CD4-positive, alpha-beta T cell (primary cell): ENCODE measurements at regions not wholly inside any gene's neighbourhood (a gene's known extent, or its start where the extent isn't known, plus 50 kb on each side); places are given as distances from the start of the nearest gene placed in this dataset.

ENCODE experiments used
- ATAC-seq: fragments of 200-7000 bp; cut with Tn5 transposase; one replicate; pipeline ENCODE4 v1.10.0; 2022; ENCODE audit warnings: mild to moderate bottlenecking; ENCODE audit not compliant: poor library complexity
- CTCF ChIA-PET: fragments of 350-600 bp; sonication (Branson Sonifier 250); formaldehyde crosslinking; loops from one replicate; lab custom pipeline; 2021; ENCODE audit warnings: antibody characterized with exemption, inconsistent platforms; lab: Charles Lee
- POLR2A ChIA-PET: fragments of 350-600 bp; sonication (Branson Sonifier 250); formaldehyde crosslinking; loops from one replicate; lab custom pipeline; 2021; ENCODE audit warnings: antibody characterized with exemption, inconsistent platforms; lab: Charles Lee
- DNase-seq, 14 experiments: peaks; one replicate each; pipeline ENCODE4 v3.0.0-alpha.2; 2013 to 2020; ENCODE audit warnings: mixed read lengths in 2 of 14
- H3K27ac ChIP-seq, 2 donors: one replicate each; pipeline versions ENCODE4 v1.5.1 to v1.7.0; 2013; ENCODE audit warnings: low read length in 2 of 2, low read depth in 1 of 2, mild to moderate bottlenecking in 1 of 2
- H3K27me3 ChIP-seq, 2 experiments: 1 replicate in 1 of 2; 2 replicates in 1 of 2; pipeline versions ENCODE4 v1.6.1 to v1.7.0; 2013; ENCODE audit warnings: low read length in 2 of 2, control low read depth in 1 of 2, mild to moderate bottlenecking in 1 of 2, moderate library complexity in 1 of 2; ENCODE audit not compliant: insufficient read depth in 2 of 2, control insufficient read depth in 1 of 2
- H3K36me3 ChIP-seq: one replicate; pipeline ENCODE4 v1.6.1; 2013; ENCODE audit warnings: low read length, control low read depth; ENCODE audit not compliant: insufficient read depth
- H3K4me1 ChIP-seq: one replicate; pipeline ENCODE4 v1.6.1; 2013; ENCODE audit warnings: low read length, control low read depth; ENCODE audit not compliant: insufficient read depth
- H3K4me3 ChIP-seq: one replicate; pipeline ENCODE4 v1.5.1; 2013; ENCODE audit warnings: mild to moderate bottlenecking, low read length, moderate library complexity
- H3K9me3 ChIP-seq, 2 experiments: 1 replicate in 1 of 2; 2 replicates in 1 of 2; pipeline versions ENCODE4 v1.6.1 to v1.7.0; 2013; ENCODE audit warnings: low read length in 2 of 2, mild to moderate bottlenecking in 2 of 2, control low read depth in 1 of 2, moderate library complexity in 1 of 2; ENCODE audit not compliant: control insufficient read depth in 1 of 2, insufficient read depth in 1 of 2
- H3K27ac Mint-ChIP-seq: one replicate; pipeline ENCODE4 v1.8.0; 2020; ENCODE audit warnings: mixed read lengths
- H3K27me3 Mint-ChIP-seq: one replicate; pipeline ENCODE4 v1.8.0; 2021; ENCODE audit warnings: mixed read lengths
- H3K36me3 Mint-ChIP-seq: one replicate; pipeline ENCODE4 v1.8.0; 2021; ENCODE audit warnings: low read depth, mixed read lengths
- H3K4me1 Mint-ChIP-seq: one replicate; pipeline ENCODE4 v1.8.0; 2021; ENCODE audit warnings: low read depth, mixed read lengths
- H3K4me3 Mint-ChIP-seq: one replicate; pipeline ENCODE4 v1.8.0; 2020; ENCODE audit warnings: mild to moderate bottlenecking, mixed read lengths
- H3K9me3 Mint-ChIP-seq: one replicate; pipeline ENCODE4 v1.8.0; 2020; ENCODE audit warnings: mixed read lengths
- intact Hi-C, 2 experiments: fragments of 100-400 bp; cut with DNase I in 1 of 2; cut with micrococcal nuclease in 1 of 2; formaldehyde crosslinking; loops; one replicate each; pipeline versions ENCODE4 v1.15.1 to v1.9.0; 2023 to 2025; cut with DNase I, micrococcal nuclease
- TF ChIP-seq, protein P1 (sequence below): fragments of 200-600 bp; IDR thresholded peaks from one replicate; pipeline ENCODE4 v1.8.0; 2022; ENCODE audit warnings: antibody characterized with exemption, mild to moderate bottlenecking

DNA sequence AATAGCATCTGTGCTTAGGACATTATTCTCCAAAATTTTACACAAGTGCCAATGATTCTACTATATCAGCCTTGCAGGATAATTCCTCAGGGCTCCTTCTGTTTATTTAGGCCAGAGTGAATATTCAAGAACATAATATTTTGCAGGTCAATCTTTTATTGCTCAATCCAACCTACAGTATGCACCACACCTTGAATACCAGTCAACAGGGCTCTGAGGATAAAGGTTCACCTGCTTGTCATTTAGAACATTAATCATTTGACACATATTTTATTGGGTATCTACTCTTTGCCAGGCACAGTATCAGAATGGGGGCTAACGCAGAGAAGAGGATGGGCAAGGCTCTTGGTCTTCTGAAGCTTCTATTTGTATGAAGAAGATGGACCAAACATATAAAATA lies 66.2 kb upstream of the SHISA3 start:
- H3K4me3 Mint-ChIP-seq: no peak overlapping the region
- DNase-seq (no peak), ATAC-seq (no peak)
- Histone ChIP-seq H3K4me3 (no peak overlapping the region), H3K36me3 (no peaks in the 10 kb centered on the region), H3K27ac (no peak overlapping the region), H3K27me3 (peaks cover 0 to 8% of the 10 kb centered on the region in 2 experiments), H3K4me1 (no peaks in the 10 kb centered on the region), H3K9me3 (peaks cover 0 to 4% of the 10 kb centered on the region in 2 experiments)
- no peaks in the 10 kb centered on the region for H3K4me1 Mint-ChIP-seq
- no peaks in the 10 kb centered on the region for H3K36me3 Mint-ChIP-seq
- intact Hi-C loops: no loop called here
- H3K27ac Mint-ChIP-seq: no peak overlapping the region
- POLR2A ChIA-PET: no interaction called here
- peaks cover 2% of the 10 kb centered on the region for H3K9me3 Mint-ChIP-seq
- H3K27me3 Mint-ChIP-seq: peaks cover 11% of the 10 kb centered on the region
- CTCF ChIA-PET: no interaction called here
- TF ChIP-seq, protein P1, sequence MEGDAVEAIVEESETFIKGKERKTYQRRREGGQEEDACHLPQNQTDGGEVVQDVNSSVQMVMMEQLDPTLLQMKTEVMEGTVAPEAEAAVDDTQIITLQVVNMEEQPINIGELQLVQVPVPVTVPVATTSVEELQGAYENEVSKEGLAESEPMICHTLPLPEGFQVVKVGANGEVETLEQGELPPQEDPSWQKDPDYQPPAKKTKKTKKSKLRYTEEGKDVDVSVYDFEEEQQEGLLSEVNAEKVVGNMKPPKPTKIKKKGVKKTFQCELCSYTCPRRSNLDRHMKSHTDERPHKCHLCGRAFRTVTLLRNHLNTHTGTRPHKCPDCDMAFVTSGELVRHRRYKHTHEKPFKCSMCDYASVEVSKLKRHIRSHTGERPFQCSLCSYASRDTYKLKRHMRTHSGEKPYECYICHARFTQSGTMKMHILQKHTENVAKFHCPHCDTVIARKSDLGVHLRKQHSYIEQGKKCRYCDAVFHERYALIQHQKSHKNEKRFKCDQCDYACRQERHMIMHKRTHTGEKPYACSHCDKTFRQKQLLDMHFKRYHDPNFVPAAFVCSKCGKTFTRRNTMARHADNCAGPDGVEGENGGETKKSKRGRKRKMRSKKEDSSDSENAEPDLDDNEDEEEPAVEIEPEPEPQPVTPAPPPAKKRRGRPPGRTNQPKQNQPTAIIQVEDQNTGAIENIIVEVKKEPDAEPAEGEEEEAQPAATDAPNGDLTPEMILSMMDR: no peak

DNA sequence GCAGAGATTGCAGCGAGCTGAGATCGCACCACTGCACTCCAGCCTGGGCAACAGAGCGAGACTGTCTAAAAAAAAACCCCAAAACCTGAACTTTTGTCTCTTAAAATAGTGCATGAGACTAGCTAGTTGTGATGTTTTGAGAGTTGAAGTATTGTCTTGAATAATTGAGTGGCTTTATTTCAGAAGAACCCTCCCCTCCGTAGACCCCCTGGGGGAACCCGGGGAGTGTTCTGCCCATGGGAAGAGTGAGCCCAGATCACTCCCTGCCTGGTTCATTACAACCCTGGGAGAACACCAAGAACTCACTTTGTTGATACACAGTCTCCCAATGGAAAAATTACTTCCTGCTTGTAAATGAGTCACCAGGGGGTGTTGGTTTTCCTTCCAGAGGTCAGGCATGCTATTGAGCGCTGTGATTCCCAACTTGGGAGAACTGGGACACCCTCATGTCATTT lies 65.3 kb upstream of the SHISA3 start:
- Mint-ChIP-seq H3K36me3 (no peaks in the 10 kb centered on the region), H3K4me3 (no peak overlapping the region), H3K4me1 (no peaks in the 10 kb centered on the region), H3K9me3 (peaks cover 2% of the 10 kb centered on the region), H3K27me3 (peaks cover 11% of the 10 kb centered on the region), H3K27ac (no peak overlapping the region)
- intact Hi-C loops: no loop called here
- Histone ChIP-seq H3K27ac (no peak overlapping the region), H3K4me3 (no peak overlapping the region), H3K4me1 (no peaks in the 10 kb centered on the region), H3K36me3 (no peaks in the 10 kb centered on the region), H3K27me3 (peaks cover 0 to 8% of the 10 kb centered on the region in 2 experiments), H3K9me3 (peaks cover 0 to 4% of the 10 kb centered on the region in 2 experiments)
- ChIA-PET CTCF (no interaction called here), POLR2A (no interaction called here)
- DNase-seq: no peak
- TF ChIP-seq, protein P1: no peak
- ATAC-seq: no peak

DNA sequence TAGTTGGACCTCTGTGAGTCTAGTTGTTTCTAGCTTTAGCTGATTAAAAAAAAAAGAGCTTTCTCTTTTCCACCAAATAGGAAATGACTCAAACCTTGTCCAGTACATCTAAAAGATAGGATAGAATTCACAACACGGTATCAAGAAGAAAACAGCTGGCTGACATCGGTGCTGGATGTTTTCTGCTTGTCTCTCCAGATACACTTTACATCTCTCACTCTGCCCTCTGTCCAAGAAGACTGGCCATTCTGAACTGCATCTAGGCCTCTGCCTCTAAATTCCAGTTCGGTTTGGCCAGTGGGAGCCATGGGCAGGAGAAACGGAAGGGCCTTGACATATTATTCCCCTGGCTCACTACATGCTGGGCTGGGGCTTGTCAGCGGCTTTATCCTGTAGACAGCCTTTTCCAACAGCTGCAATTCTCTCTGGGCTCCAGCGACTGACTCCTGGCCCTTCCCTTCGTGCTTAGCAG lies 57.3 kb upstream of the SHISA3 start:
- H3K4me1 ChIP-seq: no peaks in the 10 kb centered on the region
- H3K9me3 Mint-ChIP-seq: no peaks in the 10 kb centered on the region
- ChIA-PET CTCF (interaction anchor here (2.4 kb wide), 1 partner anchor 12 kb away, joined by 6 read pairs; no protein-coding TSS in a partner anchor), POLR2A (no interaction called here)
- H3K4me1 Mint-ChIP-seq: no peaks in the 10 kb centered on the region
- H3K27ac Mint-ChIP-seq: no peak overlapping the region
- no peak overlapping the region for H3K27ac ChIP-seq
- H3K36me3 ChIP-seq: no peaks in the 10 kb centered on the region
- H3K36me3 Mint-ChIP-seq: no peaks in the 10 kb centered on the region
- H3K4me3 Mint-ChIP-seq: no peak overlapping the region
- no peak overlapping the region for H3K4me3 ChIP-seq
- no peak for DNase-seq
- no peaks in the 10 kb centered on the region for H3K9me3 ChIP-seq
- intact Hi-C loops: loop anchor here in 1 of 2 experiments (5.0 kb wide), 1 partner anchor 47 kb away; no protein-coding TSS in a partner anchor
- H3K27me3 ChIP-seq: peaks cover 0 to 2% of the 10 kb centered on the region in 2 experiments
- TF ChIP-seq, protein P1: no peak
- no peak for ATAC-seq
- peaks cover 10% of the 10 kb centered on the region for H3K27me3 Mint-ChIP-seq
